HT-29 (cell line): ENCODE measurements at regions not wholly inside any gene's neighbourhood (a gene's known extent, or its start where the extent isn't known, plus 50 kb on each side); places are given as distances from the start of the nearest gene placed in this dataset.
"Not testable (repeated sequence)": the region's sequence is repeated elsewhere in the genome, so short reads cannot be mapped to it uniquely, and the experiment has no call there.

Source experiments
- DNase-seq: peaks from one replicate; pipeline ENCODE4 v3.0.0-alpha.2; 2015; ENCODE audit warnings: low spot score

- DNase-seq, result no peak
Observed at GRCh38 chrX:54615109-54615508, 85.1 kb downstream of the GNL3L start.

GRCh38 chrX:54633641-54634040, 103.6 kb downstream of the GNL3L start:
- DNase-seq, result no peak

- no peak for DNase-seq
Observed at GRCh38 chrX:54639018-54639345, 109.0 kb downstream of the GNL3L start.

DNA sequence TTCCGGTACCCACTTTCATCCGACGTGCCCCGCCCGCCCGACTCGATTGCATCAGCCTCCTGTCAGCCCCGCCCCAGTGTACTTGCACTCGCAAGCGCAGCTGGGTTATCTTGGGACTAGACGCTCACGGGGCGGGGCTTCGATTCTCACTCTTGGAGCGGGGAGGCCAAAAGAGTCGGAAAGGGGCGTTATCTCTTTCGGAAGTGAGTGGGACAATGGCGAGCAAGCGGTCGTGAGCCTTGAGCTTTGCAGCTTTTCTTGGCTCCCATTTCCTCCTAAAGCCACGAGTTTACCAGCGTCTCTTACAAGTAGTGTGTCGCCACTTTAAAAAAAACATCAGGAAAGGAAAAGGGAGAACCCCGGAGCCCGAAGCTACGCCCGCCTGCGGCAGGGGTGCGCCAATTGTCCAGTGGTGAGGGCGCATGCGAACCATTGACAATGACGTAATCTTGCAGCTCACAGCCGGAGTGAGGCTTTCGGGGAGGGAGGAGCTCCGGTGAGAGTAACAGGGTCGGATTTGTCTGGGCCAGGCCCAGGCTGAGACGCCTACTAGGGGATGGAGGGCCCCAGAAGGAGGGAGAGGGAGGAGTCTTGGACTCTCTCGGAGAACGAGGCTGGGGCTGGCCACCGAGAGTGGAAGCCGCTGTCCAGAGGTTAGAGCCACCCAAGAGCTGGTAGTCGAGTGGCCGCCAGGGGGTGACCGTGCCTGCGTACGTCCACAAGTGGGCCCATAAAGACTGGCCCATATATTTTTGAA, 109.5 kb downstream of the GNL3L start:
- DNase-seq, result peak; percentile 93

GRCh38 chrX:54640103-54640690, 110.2 kb downstream of the GNL3L start:
- DNase-seq, result peak; percentile 3

DNA sequence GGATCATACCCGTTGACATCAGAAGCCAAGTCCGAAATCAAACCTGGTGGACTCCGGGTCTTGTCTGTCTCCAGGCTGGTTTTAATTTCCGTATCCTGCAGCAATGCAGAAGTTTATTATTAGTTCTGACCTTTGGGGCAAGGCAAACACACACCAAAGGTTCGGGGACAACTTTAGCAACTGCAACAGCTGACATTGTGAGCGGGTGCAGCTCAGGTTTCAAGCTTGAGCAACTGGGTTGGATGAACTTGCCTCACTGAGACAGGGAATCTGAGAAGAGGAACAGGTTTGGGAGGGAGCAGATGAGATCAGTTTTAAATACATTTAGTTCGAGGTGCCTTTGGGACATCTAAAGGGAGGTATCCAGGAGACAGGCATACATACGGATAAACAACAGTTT, 110.7 kb downstream of the GNL3L start:
- no peak for DNase-seq

- DNase-seq, result no peak
Observed at GRCh38 chrX:54641530-54641929, 111.5 kb downstream of the GNL3L start.

DNA sequence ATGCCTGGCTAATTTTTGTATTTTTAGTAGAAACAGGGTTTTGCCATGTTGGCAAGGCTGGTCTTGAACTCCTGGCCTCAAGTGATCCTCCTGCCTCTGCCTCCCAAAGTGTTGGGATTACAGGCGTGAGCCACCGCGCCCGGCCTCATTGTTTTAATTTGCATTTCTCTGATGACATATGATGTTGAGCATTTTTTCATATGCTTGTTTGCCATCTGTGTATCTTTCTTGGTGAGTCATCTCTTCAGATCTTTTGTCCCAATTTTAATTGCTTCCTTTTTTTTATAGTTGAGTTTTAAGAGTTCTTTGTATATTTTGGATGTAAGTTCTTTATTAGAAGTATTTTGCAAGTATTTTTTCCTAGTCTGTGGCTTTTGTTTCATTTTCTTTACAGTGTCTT, 117.6 kb downstream of the GNL3L start:
- not testable (repeated sequence) for DNase-seq

- no peak for DNase-seq
Observed at GRCh38 chrX:54659547-54659946, 129.5 kb downstream of the GNL3L start.

- DNase-seq, result no peak
Observed at GRCh38 chrX:54675762-54676161, 122.3 kb downstream of the ITIH6 start.

DNA sequence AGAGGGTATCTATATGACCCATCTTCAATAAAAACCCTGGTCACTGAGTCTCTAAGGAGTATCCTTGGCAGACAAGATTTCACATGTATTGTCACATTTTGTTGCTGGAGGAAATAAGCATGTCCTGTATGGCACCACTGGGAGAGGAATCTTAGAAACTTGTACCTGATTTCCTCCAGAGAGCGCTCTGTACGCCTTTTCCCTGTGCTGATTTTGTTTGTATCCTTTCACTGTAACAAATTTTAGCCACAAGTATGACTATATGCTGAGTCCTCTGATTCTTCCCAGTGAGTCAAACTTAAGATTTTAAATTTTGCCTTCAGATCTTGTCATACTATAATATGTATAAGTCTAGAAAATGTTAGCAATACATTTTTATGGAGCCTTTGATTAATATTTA, 102.8 kb downstream of the ITIH6 start:
- no peak for DNase-seq

DNA sequence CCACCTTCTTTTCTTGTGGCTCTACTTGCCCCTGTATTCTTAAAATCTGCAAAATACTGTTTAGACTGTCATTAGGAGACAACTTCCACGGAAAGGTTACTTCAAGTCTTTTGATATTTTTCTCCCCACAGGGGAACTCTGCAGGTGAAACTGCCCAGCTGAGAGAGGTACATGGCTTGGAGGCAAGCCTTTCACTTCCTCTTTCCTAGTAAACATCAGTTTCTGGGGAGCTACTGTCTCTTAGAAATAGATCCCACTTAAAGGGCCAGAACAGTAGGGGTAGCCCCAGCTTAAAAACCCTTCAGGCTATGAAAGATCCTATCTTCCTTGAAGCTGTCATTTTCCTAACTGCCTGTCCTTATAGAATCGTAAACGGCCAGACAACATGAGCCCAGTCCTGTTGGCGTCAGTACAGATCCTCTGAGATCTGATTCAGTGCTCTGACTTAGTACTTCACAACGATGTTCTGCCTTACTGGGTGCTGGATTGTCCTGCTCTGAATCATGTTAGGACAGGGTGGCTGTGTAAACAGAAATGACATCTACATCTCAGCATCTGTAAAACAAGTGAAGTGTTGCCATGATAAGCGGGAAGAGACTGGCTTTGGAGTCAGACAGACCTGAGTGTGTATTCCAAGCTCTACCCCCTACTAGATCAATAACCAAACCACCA, 102.1 kb downstream of the ITIH6 start:
- DNase-seq, result no peak
